ENCODE measurements at regions not wholly inside any gene's neighbourhood (a gene's known extent, or its start where the extent isn't known, plus 50 kb on each side); places are given as distances from the start of the nearest gene placed in this dataset.
"Not testable (repeated sequence)": the region's sequence is repeated elsewhere in the genome, so short reads cannot be mapped to it uniquely, and the experiment has no call there.

DNA sequence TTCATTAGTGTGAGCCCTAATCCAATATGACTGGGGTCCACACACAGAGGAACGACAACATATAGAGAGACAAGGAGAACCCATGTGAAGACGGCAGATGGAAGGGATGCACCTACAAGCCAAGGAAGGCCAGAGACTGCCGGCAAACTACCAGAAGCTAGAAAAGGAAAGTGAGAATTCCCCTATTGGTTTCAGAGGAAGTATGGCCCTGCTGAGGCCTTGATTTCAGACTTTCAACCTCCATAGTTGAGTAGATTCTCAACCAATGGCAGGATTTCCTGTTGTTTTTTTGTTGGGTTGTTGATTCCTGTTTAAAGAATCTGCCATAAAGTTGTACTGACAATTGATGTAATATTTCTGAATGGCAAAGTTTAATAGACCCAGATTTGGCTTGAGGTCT, 241.5 kb downstream of the SATB2 start:
- no peak for DNase-seq (ENCODE audit: low read depth in 2 of 2)

DNA sequence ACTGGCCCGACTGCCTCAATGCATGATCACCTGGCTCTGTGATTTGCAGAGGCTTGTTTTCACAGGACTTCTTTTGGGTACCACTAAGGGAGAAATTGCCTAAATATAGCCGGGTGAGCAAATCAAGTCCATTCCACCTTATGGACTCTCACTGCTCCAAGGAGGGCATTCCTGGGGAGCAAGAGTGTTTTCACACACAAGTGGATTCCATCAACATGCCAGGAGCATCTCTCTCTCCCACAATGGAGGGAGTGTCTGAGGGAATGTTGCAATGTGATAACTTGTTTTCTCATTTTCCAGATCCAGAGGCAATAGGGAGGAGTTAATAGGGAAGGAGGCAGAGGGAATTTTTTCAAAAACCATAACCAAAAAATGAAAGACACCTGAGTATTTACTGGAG, 250.7 kb downstream of the SATB2 start:
- no peak for DNase-seq (ENCODE audit: low read depth in 2 of 2)

DNA sequence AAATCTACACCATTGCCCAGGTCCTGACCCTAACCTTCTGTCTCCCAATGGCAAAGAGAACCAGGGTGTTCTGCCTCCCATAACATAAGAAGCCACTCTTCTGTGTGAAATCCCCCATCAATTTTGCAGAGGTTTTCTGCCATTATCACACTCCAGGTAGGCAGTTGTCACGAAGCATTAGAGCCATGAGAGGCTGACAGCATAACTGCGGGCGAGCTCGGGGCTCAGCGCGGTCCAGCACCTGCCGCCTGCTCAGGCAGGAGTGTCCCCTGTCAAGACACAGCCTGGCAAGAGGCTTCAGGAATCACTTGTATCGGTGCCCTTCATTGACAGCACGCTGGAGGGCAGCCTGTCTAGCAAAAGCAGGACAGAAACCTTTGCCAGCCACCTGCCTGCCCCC, 251.2 kb downstream of the SATB2 start:
- no peak for DNase-seq (ENCODE audit: low read depth in 2 of 2)

DNA sequence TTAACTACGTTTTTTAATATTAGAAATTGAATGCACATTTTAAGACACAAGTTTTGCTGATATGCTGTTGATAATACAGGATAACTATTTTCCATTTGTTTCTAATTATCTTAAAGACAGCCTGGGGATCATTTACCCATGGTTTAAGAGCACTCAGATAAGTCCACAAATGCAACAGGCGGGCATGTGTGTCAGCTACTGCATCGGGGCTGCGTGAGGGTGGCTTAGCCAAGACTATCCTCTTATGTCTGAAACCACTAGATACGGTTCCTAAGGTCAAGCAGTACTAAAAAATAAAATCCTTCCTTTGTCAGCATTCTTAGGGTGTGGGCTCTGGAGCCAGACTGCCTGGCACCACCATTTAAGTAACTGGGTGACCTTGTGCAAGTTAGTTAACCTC, 254.8 kb downstream of the SATB2 start:
- DNase-seq (ENCODE audit: low read depth in 2 of 2): no peak

DNA sequence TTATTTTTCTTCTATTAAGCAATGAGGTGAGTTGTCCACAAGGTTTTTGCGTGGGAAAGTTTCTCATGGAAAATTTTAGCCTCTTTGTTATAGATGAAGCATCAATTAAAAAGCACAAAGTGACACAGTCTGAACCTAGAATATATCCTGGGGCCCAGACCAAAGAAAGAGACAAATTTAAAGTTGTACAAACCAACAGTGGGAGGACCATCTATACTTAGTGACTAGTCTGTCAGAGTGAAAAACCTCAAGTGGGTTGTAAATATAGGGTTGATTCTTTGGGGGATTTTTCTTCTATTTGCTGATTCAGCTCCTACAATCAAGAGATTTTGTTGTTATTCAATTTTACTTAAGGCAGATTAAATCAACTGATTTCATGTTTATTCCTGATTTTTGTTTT, 256.2 kb downstream of the SATB2 start:
- no peak for DNase-seq (ENCODE audit: low read depth in 2 of 2)

DNA sequence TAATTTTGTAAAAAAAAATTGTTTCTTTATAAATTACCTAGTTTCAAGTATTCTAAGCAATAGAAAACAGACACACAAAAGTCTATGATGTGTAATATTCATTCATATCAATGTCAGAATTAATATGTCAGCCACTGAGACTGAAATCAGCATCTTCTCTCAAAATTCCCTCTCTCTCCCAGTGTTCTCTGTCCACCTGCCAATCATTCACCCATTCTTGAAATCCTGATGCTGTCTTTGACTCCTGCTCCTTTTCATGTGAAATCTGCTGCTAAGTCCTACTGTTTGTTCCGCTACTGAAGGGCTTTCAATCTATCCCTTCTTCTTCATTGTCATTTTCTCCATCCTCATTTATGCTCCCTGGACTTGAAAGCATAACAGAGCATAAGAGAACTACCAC, 257.9 kb downstream of the SATB2 start:
- no peak for DNase-seq (ENCODE audit: low read depth in 2 of 2)

DNA sequence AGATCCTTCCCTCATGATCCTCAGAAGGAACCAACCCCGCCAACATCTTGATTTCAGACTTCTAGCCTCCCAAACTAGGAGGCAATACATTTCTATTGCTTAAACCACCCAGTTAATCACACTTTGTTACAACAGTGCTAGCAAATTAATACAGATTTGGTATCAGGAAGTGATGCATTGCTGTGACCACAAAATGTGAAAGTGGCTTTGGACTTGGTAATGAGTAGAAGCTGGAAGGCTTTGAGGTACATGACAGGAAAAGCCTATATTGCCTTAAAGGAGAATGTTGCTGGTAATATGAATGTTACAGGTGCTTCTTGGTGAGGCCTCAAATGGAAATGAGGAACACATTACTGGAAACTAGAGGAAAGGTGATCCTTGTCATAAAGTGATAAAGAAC, 260.3 kb downstream of the SATB2 start:
- DNase-seq (ENCODE audit: low read depth in 2 of 2): no peak

DNA sequence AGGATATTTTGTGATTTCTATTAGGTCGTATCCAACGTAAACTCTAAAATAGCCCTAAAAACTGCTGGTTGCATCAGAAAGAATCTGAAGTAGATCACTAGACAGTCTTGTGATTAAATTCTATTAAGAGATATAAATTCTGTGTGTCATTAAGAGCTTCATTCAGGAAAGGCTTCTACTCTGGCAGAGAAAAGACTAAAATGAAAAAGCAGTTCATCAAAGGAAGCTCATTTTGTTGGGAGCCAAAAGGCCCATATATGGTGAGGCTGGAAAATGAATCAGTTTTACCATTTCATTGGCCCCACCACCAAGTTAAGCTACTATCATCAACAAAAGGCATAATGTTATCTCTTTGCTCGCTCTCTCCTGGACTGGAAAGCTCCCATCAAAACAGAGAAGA, 261.1 kb downstream of the SATB2 start:
- no peak for DNase-seq (ENCODE audit: low read depth in 2 of 2)

DNA sequence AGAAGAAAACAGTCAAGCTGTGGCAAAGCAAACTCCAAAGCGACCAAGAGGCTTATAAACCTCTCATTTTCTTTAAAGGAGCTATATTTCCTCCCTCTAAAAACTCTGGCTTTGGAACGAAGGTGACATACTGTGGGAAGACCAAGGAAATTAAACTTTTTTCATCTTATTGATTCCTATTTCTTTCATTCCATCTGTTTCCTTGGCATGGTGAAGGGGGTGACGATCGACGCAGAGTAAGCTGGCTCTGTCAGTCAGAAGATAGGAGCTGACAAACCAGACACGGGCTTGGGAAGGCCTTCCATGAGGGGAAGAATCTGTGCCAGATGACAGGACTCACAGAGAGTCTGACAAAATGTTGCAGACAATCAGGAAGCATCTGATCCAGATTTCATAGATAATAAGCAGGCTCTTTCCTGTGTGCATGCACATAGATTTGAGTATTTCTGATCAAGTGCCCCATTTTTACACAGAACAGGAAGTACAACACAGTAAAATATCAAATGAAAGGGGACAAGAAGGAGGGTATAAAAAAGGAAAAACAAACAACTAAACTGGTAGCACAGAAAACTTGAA, 261.7 kb downstream of the SATB2 start:
- DNase-seq (ENCODE audit: low read depth in 2 of 2): no peak

DNA sequence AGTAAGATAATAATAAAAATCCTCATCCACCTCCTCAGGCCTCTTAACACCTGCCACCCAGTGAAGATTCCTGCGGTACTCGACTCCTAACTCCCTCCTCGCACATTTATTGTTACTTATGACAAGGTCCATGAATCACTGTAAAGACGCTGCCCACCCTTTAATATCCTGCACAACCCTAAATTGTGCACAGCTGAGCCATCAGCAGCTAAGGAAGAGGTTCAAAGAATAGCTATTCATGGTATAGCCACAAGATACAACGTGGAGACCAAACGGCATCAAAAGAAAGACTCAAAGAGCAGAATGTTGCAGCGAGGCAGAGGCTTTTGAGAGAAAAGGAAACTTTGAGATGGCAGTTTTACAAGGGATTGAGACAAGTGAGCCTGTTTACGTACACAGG, 266.3 kb downstream of the SATB2 start:
- no peak for DNase-seq (ENCODE audit: low read depth in 2 of 2)

DNA sequence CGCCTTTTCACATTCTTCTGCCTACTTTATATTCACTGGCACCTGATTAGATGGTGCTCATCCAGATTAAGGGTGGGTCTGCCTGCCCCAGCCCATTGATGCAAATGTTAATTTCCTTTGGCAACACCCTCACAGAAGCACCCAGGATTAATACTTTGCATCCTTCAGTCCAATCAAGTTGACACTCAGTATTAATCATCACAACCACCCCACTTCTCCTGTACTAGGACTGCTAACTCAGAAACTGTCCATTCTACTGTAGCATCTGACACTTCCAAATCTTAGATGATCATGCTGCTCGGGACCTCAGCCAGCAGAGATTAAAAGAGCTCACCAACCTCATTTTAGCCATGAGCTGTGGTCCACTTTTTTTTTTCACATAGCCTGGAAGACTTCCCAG, 268.5 kb downstream of the SATB2 start:
- no peak for DNase-seq (ENCODE audit: low read depth in 2 of 2)

DNA sequence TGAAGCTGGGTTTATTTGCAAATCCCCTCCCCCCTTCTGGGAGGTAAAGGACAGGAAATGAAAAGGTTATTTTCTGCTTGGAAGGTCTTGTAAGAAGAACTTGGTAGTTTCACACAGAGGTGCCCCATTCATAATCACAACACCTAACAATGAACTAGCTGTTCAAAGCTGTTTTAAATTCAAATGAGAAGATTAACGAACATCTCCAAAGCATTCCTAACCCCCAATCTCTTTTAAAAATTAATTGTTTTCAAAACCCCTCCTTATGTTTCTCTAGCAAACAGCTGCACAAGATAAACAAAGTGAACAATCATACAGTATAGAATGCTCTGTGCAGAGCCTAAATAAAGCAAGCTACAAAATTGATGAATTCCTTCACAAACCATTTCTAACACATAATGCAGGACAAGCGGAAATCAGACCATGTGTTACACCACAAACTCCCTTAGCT, 271.4 kb downstream of the SATB2 start:
- DNase-seq (ENCODE audit: low read depth in 2 of 2): no peak

DNA sequence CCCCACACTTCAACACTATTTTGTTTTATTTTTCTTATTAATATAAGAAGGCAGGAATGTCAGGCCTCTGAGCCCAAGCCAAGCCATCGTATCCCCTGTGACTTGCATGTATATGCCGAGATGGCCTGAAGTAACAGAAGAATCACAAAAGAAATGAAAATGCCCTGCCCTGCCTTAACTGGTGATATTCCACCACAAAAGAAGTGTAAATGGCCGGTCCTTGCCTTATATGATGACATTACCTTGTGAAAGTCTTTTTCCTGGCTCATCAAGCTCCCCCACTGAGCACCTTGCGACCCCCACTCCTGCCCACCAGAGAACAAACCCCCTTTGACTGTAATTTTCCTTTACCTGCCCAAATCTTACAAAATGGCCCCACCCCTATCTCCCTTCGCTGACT, 272.6 kb downstream of the SATB2 start:
- not testable (repeated sequence) for DNase-seq (ENCODE audit: low read depth in 2 of 2)

DNA sequence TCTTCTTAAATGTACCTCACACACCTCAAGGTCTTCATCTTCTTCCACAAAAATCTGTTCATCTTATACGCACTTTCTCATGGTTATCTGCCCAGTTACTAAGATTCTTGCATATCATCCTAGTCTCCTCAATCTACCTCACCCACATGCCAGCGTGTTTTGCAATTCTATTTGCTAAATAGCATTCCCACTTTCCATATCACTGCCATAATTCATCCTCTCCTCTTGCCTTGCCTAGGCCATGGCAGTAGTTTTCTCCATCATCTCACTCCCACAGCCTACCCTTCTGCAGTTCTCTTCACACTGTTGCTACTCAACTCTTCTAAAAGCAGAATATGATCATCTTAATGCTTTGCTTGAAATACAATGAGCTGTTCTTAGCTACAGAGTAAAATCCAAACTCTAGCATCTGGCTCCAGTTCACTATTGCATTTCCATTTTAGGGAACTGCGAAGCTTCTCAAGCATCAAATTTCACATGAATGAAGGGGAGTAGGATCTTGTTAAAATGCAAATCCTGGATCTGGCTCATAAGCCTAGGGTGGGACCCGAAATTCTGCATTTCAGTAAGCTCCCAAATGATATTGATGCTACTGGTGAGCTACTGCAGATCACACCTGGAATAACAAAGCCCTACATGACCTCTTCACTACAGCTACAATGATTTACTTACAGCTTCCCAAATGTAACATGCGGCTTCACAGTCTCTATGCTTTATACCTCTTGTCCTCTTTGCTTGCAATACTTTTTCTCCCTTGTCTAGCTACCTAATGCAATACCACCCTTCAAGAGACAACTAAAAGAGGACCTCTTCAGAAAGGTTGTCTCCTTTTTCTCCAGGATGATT, 293.9 kb downstream of the SATB2 start:
- DNase-seq (ENCODE audit: low read depth in 2 of 2): no peak

DNA sequence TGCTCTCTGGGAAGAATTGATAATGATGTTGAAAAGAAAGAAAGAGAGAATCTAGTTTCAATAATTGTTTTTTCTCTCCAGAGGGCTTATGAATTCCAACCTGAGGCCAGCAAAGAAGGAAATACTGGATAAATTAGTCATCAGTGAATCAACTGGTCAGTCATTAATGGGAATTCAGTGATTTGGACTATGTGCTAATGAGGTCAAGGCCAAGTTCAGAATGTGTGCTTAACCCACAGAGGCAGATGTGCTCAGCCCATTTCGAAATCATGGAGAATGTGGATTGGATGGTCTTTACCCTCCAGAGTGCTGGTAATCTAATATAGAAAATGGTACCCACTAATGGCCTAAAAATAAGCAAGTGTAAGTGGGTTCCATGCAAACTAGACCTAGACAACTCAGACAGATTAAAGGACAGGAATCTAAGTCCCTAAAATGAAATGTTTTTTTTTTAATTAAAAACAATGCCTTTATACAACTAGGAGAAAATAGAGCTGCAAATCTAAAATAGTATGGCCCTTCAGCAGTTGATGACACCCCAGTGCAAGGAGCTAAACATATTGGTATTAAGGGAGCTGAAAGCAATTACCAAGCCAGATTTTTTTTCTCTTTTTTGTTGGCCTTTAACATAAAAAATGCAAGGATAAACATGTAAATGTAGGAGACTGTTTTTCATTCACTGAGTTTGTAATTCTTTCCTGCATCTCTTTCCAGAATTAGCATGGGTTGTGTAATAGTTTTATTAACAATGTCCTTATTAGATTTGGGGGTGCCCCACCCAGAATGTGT, 296.9 kb downstream of the SATB2 start:
- no peak for DNase-seq (ENCODE audit: low read depth in 2 of 2)

DNA sequence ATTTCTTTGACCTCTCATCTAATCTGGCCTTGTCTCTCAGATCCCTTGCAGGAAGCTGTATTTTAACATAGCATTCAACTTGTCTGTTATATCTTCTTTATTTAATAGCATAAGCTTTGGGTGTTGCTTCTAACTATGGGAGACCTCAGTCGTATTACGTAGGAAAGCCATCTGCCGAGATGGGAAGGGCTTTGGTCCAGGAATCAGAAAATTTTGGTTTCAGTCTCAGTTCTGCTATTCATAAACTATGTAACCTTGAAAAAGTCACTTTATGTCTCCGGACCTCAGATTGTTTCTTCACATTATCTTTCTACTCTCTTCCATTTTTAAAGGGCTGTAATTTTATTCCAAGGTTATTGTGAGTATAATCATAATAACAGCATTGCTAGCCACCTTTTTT, 297.7 kb downstream of the SATB2 start:
- no peak for DNase-seq (ENCODE audit: low read depth in 2 of 2)

DNA sequence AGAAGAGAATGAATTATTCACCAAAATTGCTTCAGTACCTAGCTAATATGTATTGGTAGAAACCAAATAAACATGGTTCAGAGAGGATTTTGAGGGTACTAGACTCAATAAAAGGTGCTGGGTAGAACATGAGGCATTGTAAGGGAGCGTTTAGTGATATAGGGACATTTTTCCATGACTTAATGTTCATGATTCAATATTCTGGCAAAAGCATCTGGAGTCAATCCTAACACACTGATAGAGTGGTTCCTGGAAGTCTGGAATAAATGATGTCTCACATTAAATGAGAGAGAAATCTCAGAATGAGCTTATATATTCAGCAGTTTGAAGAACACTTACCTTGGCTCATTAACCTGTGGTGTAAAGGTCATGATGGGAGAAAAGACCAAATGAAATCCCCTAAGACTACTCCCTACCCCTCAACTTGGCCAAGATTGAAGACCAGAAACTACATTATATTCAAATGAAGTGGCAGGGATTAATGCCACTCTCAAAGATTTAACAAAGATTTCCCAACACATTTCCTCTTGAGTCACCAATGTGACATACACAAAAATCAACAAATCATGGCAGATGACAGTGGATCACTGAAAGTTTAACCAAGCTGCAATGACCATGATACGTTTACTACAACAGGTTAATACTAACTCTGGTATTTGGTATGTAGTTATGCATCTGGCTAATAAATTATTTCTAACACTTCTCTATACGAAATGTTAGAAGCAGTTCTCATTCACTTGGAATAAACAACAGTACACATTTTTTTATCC, 309.5 kb downstream of the SATB2 start:
- DNase-seq (ENCODE audit: low read depth in 2 of 2): no peak

DNA sequence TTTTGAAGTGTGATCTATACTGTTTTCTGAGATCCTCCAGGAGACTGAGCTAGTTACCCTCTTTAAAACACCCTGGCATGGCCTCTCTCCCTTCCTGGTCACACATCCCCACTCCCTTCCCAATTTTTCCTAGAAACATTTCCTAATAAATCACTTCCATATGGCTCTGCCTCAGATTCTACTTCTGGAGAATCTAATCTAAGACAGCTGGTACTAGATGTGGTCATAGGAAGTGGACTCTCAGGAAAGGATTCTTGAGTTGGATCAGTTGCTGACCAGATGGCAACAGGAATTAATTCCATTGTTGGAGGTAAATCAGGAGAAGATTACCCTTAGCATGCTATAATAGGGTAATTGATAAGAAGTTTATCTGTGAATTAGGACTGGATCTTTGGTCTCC, 310.5 kb downstream of the SATB2 start:
- DNase-seq (ENCODE audit: low read depth in 2 of 2): no peak

DNA sequence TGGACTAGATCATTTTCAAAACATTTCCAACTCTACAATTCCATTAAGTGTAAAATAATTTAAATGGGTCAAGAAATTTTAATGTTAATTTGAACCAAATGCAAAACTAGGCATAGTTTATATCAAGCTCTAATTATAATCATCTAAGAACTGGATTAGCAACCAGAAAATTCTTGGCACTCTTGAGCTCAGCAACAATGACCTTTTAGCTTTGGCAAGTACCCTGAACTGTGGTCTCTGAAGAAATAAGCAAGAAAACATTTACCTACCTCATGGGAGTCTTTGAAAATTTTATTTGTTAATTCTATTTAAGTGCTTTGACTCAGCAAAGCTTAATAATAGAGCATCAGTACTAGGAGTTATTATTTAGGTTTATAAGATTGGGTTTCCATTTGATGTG, 313.2 kb downstream of the SATB2 start:
- no peak for DNase-seq (ENCODE audit: low read depth in 2 of 2)

DNA sequence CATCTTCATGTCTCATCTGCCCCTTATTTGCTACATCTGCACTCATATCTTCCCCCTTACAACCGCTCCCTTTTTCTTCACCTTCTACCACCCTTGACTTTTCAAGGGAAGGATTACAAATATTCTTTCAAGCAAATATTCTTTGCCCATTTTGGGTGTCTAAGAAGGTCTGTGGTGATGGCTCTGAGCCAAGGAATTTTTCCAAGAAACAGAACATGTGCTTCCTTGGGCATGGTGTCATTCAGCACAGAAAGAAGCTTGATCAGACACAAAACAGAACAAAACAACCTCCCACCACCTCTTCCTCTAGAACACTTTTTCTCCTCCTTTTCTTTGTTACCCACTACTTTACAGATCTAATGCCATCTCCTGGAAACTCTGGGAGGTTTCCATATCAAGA, 313.7 kb downstream of the SATB2 start:
- DNase-seq (ENCODE audit: low read depth in 2 of 2): no peak

DNA sequence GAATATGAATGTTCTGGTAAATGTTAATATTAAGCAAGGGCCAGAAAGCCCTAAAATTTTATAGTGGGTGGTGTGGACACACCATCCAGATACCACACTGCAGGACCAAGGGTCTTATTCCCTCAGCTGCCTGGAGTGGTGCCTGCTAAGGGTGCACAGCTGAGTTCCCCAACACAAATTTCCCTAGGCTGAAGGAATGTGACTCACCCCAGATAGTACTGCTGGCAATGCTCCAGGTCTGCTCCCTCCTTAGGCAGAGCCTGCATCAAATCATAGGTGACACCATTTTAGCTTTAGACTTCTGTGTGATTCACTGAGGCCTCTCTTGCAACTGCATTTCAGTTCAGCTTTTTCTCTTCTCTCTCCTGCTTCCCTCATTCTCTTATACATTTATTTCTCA, 321.1 kb downstream of the SATB2 start:
- no peak for DNase-seq (ENCODE audit: low read depth in 2 of 2)

DNA sequence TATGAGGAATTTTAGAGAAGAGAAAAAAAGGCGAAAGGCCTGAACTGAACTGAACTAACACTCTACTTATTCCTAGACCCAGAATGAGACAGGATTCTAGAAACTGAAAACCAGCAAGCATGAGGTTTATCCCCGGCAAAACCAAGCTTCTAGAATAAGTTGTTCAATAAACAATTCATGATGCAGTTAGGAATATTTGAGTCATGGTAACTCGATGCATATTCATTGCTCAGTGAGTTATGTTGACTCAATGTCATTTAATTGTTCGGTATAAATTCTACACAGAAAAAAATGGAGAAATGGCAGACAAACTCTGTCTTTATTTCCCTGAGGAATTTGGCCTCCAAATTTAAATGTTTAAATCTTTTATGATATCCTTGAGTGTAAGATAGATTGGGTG, 321.5 kb downstream of the SATB2 start:
- no peak for DNase-seq (ENCODE audit: low read depth in 2 of 2)
